ENCODE measurements at regions not wholly inside any gene's neighbourhood (a gene's known extent, or its start where the extent isn't known, plus 50 kb on each side); places are given as distances from the start of the nearest gene placed in this dataset.
"Not testable (repeated sequence)": the region's sequence is repeated elsewhere in the genome, so short reads cannot be mapped to it uniquely, and the experiment has no call there.

DNA sequence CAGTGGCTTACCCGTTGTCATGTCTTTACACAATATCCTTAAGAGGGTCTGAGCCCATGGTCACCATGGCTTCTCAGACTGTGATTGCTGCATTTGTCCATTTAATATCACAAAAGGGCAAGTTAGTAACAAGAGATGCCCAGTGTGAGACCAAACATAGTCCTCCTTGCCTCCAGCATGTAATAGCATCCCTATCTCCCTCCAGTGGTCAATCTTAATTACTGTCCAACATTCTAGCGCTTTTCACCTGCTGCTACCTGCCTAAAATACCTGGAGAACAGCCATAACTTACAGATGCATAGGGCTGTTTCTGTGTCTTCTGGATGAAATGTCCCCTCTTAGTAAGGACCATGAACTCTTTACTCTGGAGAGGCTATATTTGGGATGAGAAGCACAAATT is 267.2 kb upstream of the DAB2 start:
- FAIRE-seq: no peak
- Histone ChIP-seq H3K4me3 (ENCODE audit: low read depth, low read length) (no peak overlapping the region), H3K36me3 (ENCODE audit: control insufficient read depth, insufficient read depth, low read length) (no peaks in the 10 kb centered on the region), H3K27me3 (ENCODE audit: control insufficient read depth, insufficient read depth, low read length) (peaks cover 2% of the 10 kb centered on the region)
- peak; percentile 26 for DNase-seq (ENCODE audit: low read depth)
- TF ChIP-seq, protein P1, sequence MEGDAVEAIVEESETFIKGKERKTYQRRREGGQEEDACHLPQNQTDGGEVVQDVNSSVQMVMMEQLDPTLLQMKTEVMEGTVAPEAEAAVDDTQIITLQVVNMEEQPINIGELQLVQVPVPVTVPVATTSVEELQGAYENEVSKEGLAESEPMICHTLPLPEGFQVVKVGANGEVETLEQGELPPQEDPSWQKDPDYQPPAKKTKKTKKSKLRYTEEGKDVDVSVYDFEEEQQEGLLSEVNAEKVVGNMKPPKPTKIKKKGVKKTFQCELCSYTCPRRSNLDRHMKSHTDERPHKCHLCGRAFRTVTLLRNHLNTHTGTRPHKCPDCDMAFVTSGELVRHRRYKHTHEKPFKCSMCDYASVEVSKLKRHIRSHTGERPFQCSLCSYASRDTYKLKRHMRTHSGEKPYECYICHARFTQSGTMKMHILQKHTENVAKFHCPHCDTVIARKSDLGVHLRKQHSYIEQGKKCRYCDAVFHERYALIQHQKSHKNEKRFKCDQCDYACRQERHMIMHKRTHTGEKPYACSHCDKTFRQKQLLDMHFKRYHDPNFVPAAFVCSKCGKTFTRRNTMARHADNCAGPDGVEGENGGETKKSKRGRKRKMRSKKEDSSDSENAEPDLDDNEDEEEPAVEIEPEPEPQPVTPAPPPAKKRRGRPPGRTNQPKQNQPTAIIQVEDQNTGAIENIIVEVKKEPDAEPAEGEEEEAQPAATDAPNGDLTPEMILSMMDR (IDR thresholded peaks at IDR 0.05; ENCODE audit: insufficient read depth, low read length, severe bottlenecking): peak; percentile 35

DNA sequence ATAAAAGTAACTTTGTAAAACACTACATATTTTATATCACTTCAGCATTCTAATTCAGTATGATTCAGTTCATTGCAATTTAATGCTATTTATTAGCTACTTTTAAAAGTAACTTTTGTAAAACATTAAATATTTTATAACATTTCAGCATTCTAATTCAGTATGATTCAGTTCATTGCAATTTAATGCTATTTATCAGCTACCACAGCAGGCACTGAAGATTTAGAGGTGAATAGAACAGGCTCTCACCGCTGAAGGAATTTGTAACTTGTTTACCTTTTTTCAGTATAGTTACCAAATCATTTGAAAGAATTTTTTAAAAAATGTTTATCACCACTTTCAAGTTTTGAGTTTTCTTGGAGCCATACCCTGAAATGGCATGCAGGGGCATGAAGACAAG is 266.4 kb upstream of the DAB2 start:
- FAIRE-seq (no peak), DNase-seq (ENCODE audit: low read depth) (no peak)
- Histone ChIP-seq H3K4me3 (ENCODE audit: low read depth, low read length) (no peak overlapping the region), H3K36me3 (ENCODE audit: control insufficient read depth, insufficient read depth, low read length) (no peaks in the 10 kb centered on the region), H3K27me3 (ENCODE audit: control insufficient read depth, insufficient read depth, low read length) (peaks cover 2% of the 10 kb centered on the region)
- TF ChIP-seq, protein P1 (IDR thresholded peaks at IDR 0.05; ENCODE audit: insufficient read depth, low read length, severe bottlenecking): no peak

DNA sequence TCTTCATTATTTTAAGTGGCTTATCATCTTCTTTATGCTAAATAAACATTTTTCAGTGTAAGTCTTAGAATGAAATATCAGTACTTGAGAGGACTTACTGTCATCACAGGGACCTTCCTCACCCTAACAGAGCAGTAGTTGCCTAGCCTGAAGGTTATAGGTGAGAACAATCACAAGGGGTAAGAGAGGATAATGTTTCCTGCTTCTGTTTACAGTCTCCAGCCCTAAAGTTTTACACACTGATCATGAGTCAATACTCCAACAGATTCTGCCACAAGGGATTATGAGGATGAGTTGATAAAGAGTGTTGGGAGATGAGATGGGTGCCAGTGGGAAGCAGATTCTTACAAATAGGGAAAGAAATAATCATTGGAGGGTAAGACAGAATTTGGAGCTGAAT is 265.1 kb upstream of the DAB2 start:
- no peak overlapping the region for H3K4me3 ChIP-seq (ENCODE audit: low read depth, low read length)
- DNase-seq (ENCODE audit: low read depth) (no peak), FAIRE-seq (no peak)
- no peaks in the 10 kb centered on the region for H3K36me3 ChIP-seq (ENCODE audit: control insufficient read depth, insufficient read depth, low read length)
- peaks cover 2% of the 10 kb centered on the region for H3K27me3 ChIP-seq (ENCODE audit: control insufficient read depth, insufficient read depth, low read length)
- TF ChIP-seq, protein P1 (IDR thresholded peaks at IDR 0.05; ENCODE audit: insufficient read depth, low read length, severe bottlenecking): no peak

DNA sequence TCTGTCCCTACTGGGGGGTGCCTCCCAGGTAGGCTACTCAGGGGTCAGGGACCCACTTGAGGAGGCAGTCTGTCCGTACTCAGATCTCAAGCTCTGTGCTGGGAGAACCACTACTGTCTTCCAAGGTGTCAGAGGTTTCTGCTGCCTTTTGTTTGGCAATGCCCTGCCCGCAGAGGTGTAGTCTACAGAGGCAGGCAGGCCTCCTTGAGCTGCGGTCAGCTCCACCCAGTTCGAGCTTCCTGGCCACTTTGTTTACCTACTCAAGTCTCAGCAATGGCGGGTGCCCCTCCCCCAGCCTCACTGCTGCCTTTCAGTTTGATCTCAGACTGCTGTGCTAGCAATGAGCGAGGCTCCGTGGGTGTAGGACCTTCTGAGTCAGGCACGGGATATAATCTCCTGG is 263.1 kb upstream of the DAB2 start:
- not testable (repeated sequence) for DNase-seq (ENCODE audit: low read depth); H3K4me3 ChIP-seq (ENCODE audit: low read depth, low read length); FAIRE-seq; H3K27me3 ChIP-seq (ENCODE audit: control insufficient read depth, insufficient read depth, low read length); H3K36me3 ChIP-seq (ENCODE audit: control insufficient read depth, insufficient read depth, low read length)

DNA sequence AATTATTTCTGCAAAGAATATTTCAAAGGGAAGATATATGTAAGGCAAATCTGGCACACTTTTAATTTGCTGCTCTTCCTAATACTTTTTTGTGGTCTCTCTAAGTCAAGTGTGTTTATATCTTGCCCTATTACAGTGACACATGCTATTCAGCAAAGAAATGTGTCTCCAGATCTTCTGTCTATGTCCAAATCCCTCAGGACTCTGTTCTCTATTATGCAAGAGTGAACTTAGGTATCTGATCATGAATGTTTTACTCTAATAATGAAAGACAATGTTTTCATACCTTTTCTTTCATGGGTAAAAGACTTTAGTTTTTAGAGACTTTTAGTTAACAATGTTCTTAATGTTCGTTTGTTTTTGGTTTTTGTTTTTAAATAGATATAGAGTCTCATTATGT is 255.4 kb upstream of the DAB2 start:
- FAIRE-seq: no peak
- no peak overlapping the region for H3K4me3 ChIP-seq (ENCODE audit: low read depth, low read length)
- no peak for DNase-seq (ENCODE audit: low read depth)
- no peaks in the 10 kb centered on the region for H3K27me3 ChIP-seq (ENCODE audit: control insufficient read depth, insufficient read depth, low read length)
- H3K36me3 ChIP-seq (ENCODE audit: control insufficient read depth, insufficient read depth, low read length): no peaks in the 10 kb centered on the region
- TF ChIP-seq, protein P1 (IDR thresholded peaks at IDR 0.05; ENCODE audit: insufficient read depth, low read length, severe bottlenecking): no peak

DNA sequence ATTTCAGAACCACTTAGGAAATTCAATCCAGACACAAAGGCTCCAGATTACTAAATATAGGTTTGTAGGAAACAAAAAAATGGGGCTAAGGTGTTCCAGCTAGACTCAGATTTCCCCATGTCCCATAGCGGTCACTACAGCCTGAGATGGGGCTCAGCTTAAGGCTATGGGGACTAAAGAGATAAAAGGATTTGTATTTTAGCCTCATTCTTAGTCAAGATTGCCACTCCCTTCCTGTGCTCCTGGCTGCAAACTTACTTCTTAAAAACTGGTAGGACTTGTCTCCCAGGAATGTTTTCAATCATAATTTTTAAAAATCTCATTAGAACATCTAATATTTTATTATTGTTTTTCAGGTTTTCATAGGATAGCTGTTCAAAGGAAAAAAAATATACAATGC is 253.8 kb upstream of the DAB2 start:
- H3K36me3 ChIP-seq (ENCODE audit: control insufficient read depth, insufficient read depth, low read length): no peaks in the 10 kb centered on the region
- DNase-seq (ENCODE audit: low read depth) (peak; percentile 30), FAIRE-seq (no peak)
- H3K27me3 ChIP-seq (ENCODE audit: control insufficient read depth, insufficient read depth, low read length): no peaks in the 10 kb centered on the region
- TF ChIP-seq, protein P1 (IDR thresholded peaks at IDR 0.05; ENCODE audit: insufficient read depth, low read length, severe bottlenecking): no peak
- H3K4me3 ChIP-seq (ENCODE audit: low read depth, low read length): no peak overlapping the region

Data from bronchial epithelial cell (primary cell).